ENCODE measurements at regions not wholly inside any gene's neighbourhood (a gene's known extent, or its start where the extent isn't known, plus 50 kb on each side); places are given as distances from the start of the nearest gene placed in this dataset.
"Not testable (repeated sequence)": the region's sequence is repeated elsewhere in the genome, so short reads cannot be mapped to it uniquely, and the experiment has no call there.

DNA sequence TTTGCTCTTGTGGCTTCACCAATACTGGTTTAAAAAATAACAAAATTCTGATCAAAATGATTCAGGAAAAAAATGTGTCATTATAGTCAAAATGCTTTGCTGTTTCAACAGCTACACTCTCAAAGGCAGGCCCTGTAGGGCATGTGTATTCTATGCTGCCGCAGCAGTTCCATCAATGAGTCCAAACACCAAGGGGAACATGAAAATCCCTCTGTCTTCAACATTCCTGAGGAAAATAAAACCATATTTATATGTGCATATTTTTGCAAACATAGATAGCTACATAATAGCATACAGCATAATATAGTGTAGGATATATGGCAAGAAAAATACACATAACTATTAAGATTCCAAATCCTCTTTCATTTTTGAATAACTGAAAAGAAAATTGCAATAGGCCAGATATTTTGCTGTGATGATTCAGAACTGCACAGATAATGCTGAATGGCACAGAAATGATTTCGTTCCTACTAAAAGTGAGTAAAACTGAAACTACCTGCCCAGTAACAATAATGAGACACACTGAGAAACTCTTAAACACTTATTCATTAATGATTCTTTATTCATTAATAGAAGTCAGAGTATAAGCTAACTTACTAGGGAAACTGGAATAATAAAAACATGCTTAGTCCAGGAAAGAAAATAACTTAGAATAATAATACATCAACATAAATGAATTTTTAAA, 343.8 kb downstream of the SUCLG1 start:
- H4K20me1 ChIP-seq (ENCODE audit: control insufficient read depth, extremely low read depth, insufficient read depth, low read length) = no peaks in the 10 kb centered on the region
- DNase-seq (ENCODE audit: low read depth in 2 of 2) = no peak
- no peaks in the 10 kb centered on the region for H3K36me3 ChIP-seq (ENCODE audit: control insufficient read depth, insufficient read depth, low read length)
- H3K9ac ChIP-seq (ENCODE audit: insufficient read depth, low read length) = no peak overlapping the region
- no peaks in the 10 kb centered on the region for H3K4me1 ChIP-seq (ENCODE audit: control insufficient read depth, extremely low read depth, insufficient read depth, low read length)
- H2AFZ ChIP-seq (ENCODE audit: low read length) = no peak overlapping the region
- H3K4me3 ChIP-seq (replicated peaks in 1 of 4; ENCODE audit: control extremely low read depth in 1 of 4, insufficient read depth in 1 of 4, low read depth in 3 of 4, low read length in 4 of 4) = no peak overlapping the region
- TF ChIP-seq EZH2 (IDR thresholded peaks at IDR 0.05; ENCODE audit: low read length, missing control alignments) (no peak), CTCF (conservative IDR thresholded peaks at IDR 0.05 in 1 of 2, IDR thresholded peaks at IDR 0.05 in 1 of 2; ENCODE audit: low read depth in 1 of 2, low read length in 2 of 2) (no peak)
- no peaks in the 10 kb centered on the region for H3K9me3 ChIP-seq (ENCODE audit: control insufficient read depth, insufficient read depth, low read depth, low read length)
- no peaks in the 10 kb centered on the region for H3K27me3 ChIP-seq (ENCODE audit: control insufficient read depth, insufficient read depth, low read length)
- no peak overlapping the region for H3K27ac ChIP-seq (ENCODE audit: insufficient read depth, low read length)
- H3K4me2 ChIP-seq (ENCODE audit: extremely low read depth, insufficient read depth, low read length) = no peak overlapping the region
- no peaks in the 10 kb centered on the region for H3K79me2 ChIP-seq (ENCODE audit: control insufficient read depth, insufficient read depth, low read length)

- not testable (repeated sequence) for H3K9me3 ChIP-seq (ENCODE audit: control insufficient read depth, insufficient read depth, low read depth, low read length); H3K36me3 ChIP-seq (ENCODE audit: control insufficient read depth, insufficient read depth, low read length); H3K4me2 ChIP-seq (ENCODE audit: extremely low read depth, insufficient read depth, low read length); H3K4me1 ChIP-seq (ENCODE audit: control insufficient read depth, extremely low read depth, insufficient read depth, low read length); H3K9ac ChIP-seq (ENCODE audit: insufficient read depth, low read length); H3K27me3 ChIP-seq (ENCODE audit: control insufficient read depth, insufficient read depth, low read length); DNase-seq (ENCODE audit: low read depth in 2 of 2); H4K20me1 ChIP-seq (ENCODE audit: control insufficient read depth, extremely low read depth, insufficient read depth, low read length); H3K79me2 ChIP-seq (ENCODE audit: control insufficient read depth, insufficient read depth, low read length); H3K27ac ChIP-seq (ENCODE audit: insufficient read depth, low read length); H2AFZ ChIP-seq (ENCODE audit: low read length); H3K4me3 ChIP-seq (replicated peaks in 1 of 4; ENCODE audit: control extremely low read depth in 1 of 4, insufficient read depth in 1 of 4, low read depth in 3 of 4, low read length in 4 of 4)
These were observed 355.1 kb downstream of the SUCLG1 start for GRCh38 chr2:84103816-84104527.

- Histone ChIP-seq H3K79me2 (ENCODE audit: control insufficient read depth, insufficient read depth, low read length) (no peaks in the 10 kb centered on the region), H3K4me2 (ENCODE audit: extremely low read depth, insufficient read depth, low read length) (no peak overlapping the region), H4K20me1 (ENCODE audit: control insufficient read depth, extremely low read depth, insufficient read depth, low read length) (no peaks in the 10 kb centered on the region), H3K9ac (ENCODE audit: insufficient read depth, low read length) (no peak overlapping the region), H3K27me3 (ENCODE audit: control insufficient read depth, insufficient read depth, low read length) (no peaks in the 10 kb centered on the region), H2AFZ (ENCODE audit: low read length) (no peak overlapping the region), H3K4me3 (replicated peaks in 1 of 4; ENCODE audit: control extremely low read depth in 1 of 4, insufficient read depth in 1 of 4, low read depth in 3 of 4, low read length in 4 of 4) (no peak overlapping the region), H3K36me3 (ENCODE audit: control insufficient read depth, insufficient read depth, low read length) (no peaks in the 10 kb centered on the region), H3K27ac (ENCODE audit: insufficient read depth, low read length) (no peak overlapping the region), H3K9me3 (ENCODE audit: control insufficient read depth, insufficient read depth, low read depth, low read length) (no peaks in the 10 kb centered on the region), H3K4me1 (ENCODE audit: control insufficient read depth, extremely low read depth, insufficient read depth, low read length) (no peaks in the 10 kb centered on the region)
- TF ChIP-seq EZH2 (IDR thresholded peaks at IDR 0.05; ENCODE audit: low read length, missing control alignments) = no peak
- no peak for TF ChIP-seq CTCF (conservative IDR thresholded peaks at IDR 0.05 in 1 of 2, IDR thresholded peaks at IDR 0.05 in 1 of 2; ENCODE audit: low read depth in 1 of 2, low read length in 2 of 2)
- DNase-seq (ENCODE audit: low read depth in 2 of 2) = no peak
These were observed 356.8 kb downstream of the SUCLG1 start for GRCh38 chr2:84102274-84102673.

Data from fibroblast of lung (primary cell).